OCI-LY3 (cell line): ENCODE measurements at regions not wholly inside any gene's neighbourhood (a gene's known extent, or its start where the extent isn't known, plus 50 kb on each side); places are given as distances from the start of the nearest gene placed in this dataset.

Experiments used
- H2AFZ ChIP-seq: fragments of 200-600, 300-600 bp; shearing (Covaris generic); 2 replicates; pipeline ENCODE4 v1.6.0; 2014; ENCODE audit warnings: antibody characterized with exemption, low read depth, low read length
- H3K27ac ChIP-seq: fragments of 200-600, 300-600 bp; sonication (generic); 2 replicates; pipeline ENCODE4 v1.5.1; 2014; ENCODE audit warnings: mild to moderate bottlenecking, low read length, moderate library complexity, mixed read lengths
- H3K27me3 ChIP-seq: fragments of 200-600, 300-600 bp; sonication (generic); 2 replicates; pipeline ENCODE4 v1.6.1; 2014; ENCODE audit warnings: low read depth, low read length, mixed read lengths
- H3K36me3 ChIP-seq: fragments of 200-600, 300-600 bp; sonication (generic); replicated peaks from 2 replicates; pipeline ENCODE3; 2014; ENCODE audit warnings: low read depth, low read length, mixed read lengths
- H3K4me1 ChIP-seq: fragments of 300-600, 200-600 bp; sonication (generic); 2 replicates; pipeline ENCODE4 v1.6.1; 2014; ENCODE audit warnings: low read length, mixed read lengths
- H3K4me2 ChIP-seq: fragments of 200-600, 300-600 bp; sonication (generic); 2 replicates; pipeline ENCODE4 v1.6.1; 2014; ENCODE audit warnings: low read length, mixed read lengths
- H3K4me3 ChIP-seq: fragments of 300-600, 200-600 bp; sonication (generic); 2 replicates; pipeline ENCODE4 v1.5.1; 2014; ENCODE audit warnings: antibody characterized with exemption, mild to moderate bottlenecking, low read length, moderate library complexity
- H3K79me2 ChIP-seq: fragments of 300-600, 200-600 bp; shearing (Covaris generic); 2 replicates; pipeline ENCODE4 v1.6.1; 2014; ENCODE audit warnings: mild to moderate bottlenecking, low read length, mixed read lengths
- H3K9ac ChIP-seq: fragments of 300-600, 200-600 bp; shearing (Covaris generic); 2 replicates; pipeline ENCODE4 v1.6.0; 2014; ENCODE audit warnings: mild to moderate bottlenecking, low read length, moderate library complexity
- H3K9me3 ChIP-seq: fragments of 200-600, 300-600 bp; shearing (Covaris generic); 2 replicates; pipeline ENCODE4 v1.6.1; 2014; ENCODE audit warnings: low read length, mixed read lengths; ENCODE audit not compliant: insufficient read depth
- H4K20me1 ChIP-seq: fragments of 200-600, 300-600 bp; sonication (generic); 2 replicates; pipeline ENCODE4 v1.6.1; 2016; ENCODE audit warnings: low read length, mixed read lengths; ENCODE audit not compliant: insufficient read depth
- EZH2phosphoT487 ChIP-seq: fragments of 200-600 bp; shearing (Covaris generic); IDR thresholded peaks from 2 replicates; pipeline ENCODE4 v1.6.1; 2018; ENCODE audit warnings: antibody characterized with exemption, mixed run types, low read depth
- TF ChIP-seq, protein P1 (sequence below): fragments of 200-600, 300-600 bp; sonication (generic); IDR thresholded peaks from 2 replicates; pipeline ENCODE4 v1.5.1; 2014; ENCODE audit warnings: antibody characterized with exemption, low read length, low read depth

DNA sequence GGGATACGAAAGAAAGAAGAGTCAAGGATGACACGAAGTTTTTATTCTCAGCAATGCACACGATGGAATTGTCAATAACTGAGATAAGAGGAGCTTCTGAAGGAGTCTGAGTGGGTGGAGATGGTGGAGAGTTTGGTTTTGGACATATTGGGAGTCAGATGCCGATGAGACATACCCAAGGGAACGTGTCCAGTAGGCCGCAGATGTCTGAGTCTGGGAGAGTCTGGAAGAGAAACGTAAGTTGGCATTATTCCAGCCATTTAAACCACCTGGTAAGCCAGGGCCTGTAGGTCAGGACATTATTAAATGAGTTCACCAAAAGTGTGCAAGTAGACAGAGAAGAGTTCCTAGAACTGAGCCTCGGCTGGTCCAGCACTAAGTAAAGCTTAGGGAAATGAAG is 478.3 kb upstream of the CDH5 start:
- H3K4me2 ChIP-seq: no peak overlapping the region
- no peaks in the 10 kb centered on the region for H3K36me3 ChIP-seq
- no peaks in the 10 kb centered on the region for H3K79me2 ChIP-seq
- H2AFZ ChIP-seq: no peak overlapping the region
- no peak overlapping the region for H3K27ac ChIP-seq
- no peak for TF ChIP-seq EZH2phosphoT487
- TF ChIP-seq, protein P1, sequence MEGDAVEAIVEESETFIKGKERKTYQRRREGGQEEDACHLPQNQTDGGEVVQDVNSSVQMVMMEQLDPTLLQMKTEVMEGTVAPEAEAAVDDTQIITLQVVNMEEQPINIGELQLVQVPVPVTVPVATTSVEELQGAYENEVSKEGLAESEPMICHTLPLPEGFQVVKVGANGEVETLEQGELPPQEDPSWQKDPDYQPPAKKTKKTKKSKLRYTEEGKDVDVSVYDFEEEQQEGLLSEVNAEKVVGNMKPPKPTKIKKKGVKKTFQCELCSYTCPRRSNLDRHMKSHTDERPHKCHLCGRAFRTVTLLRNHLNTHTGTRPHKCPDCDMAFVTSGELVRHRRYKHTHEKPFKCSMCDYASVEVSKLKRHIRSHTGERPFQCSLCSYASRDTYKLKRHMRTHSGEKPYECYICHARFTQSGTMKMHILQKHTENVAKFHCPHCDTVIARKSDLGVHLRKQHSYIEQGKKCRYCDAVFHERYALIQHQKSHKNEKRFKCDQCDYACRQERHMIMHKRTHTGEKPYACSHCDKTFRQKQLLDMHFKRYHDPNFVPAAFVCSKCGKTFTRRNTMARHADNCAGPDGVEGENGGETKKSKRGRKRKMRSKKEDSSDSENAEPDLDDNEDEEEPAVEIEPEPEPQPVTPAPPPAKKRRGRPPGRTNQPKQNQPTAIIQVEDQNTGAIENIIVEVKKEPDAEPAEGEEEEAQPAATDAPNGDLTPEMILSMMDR: no peak
- no peaks in the 10 kb centered on the region for H3K27me3 ChIP-seq
- no peaks in the 10 kb centered on the region for H3K9me3 ChIP-seq
- no peaks in the 10 kb centered on the region for H4K20me1 ChIP-seq
- H3K4me1 ChIP-seq: no peaks in the 10 kb centered on the region
- H3K9ac ChIP-seq: no peak overlapping the region
- H3K4me3 ChIP-seq: no peak overlapping the region

DNA sequence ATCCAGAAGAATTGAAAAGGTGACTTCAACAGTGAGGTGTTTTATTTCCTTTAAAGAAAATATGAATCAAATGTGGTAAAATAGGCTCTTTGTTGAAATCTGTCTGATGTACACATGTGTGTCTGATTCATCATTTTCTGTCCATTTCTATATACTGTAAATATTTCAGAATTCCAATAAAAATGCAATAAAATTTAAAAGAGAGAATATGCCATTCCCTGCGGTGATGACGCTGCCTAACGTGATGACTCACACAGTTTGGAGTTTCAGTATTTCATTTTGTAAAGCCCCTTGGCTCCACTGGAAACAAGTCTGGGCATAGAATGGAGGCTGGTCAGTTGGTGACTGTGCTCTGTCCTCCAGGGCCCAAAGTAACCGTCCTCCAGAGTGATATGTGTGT is 482.5 kb upstream of the CDH5 start:
- no peaks in the 10 kb centered on the region for H3K27me3 ChIP-seq
- H2AFZ ChIP-seq: no peak overlapping the region
- H3K9ac ChIP-seq: no peak overlapping the region
- H3K79me2 ChIP-seq: no peaks in the 10 kb centered on the region
- no peaks in the 10 kb centered on the region for H4K20me1 ChIP-seq
- no peak for TF ChIP-seq EZH2phosphoT487
- TF ChIP-seq, protein P1: no peak
- H3K4me2 ChIP-seq: no peak overlapping the region
- H3K36me3 ChIP-seq: no peaks in the 10 kb centered on the region
- H3K4me1 ChIP-seq: no peaks in the 10 kb centered on the region
- no peak overlapping the region for H3K27ac ChIP-seq
- no peak overlapping the region for H3K4me3 ChIP-seq
- no peaks in the 10 kb centered on the region for H3K9me3 ChIP-seq

DNA sequence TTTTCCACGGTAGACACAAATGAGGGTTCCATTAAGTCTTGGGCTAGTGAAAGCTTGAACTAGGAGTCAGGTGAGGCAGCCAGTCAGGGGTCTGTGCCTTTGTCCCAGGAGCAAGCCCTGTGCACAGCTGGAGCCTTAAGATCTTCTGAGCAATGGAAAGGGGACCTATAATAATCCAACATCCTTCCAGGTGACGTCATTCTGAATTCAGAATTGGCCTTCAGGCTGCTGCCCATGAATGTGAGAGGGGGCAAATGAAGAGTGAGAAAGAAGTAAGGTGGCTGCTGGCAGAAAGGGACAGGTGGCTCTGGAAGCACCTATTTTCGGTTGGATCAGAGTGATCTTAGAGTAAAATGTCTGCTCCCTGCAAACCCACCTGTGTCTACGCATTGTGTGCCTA is 488.1 kb upstream of the CDH5 start:
- H3K79me2 ChIP-seq: no peaks in the 10 kb centered on the region
- no peaks in the 10 kb centered on the region for H3K27me3 ChIP-seq
- H3K9ac ChIP-seq: no peak overlapping the region
- H3K36me3 ChIP-seq: no peaks in the 10 kb centered on the region
- H3K4me3 ChIP-seq: no peak overlapping the region
- TF ChIP-seq, protein P1: no peak
- no peak for TF ChIP-seq EZH2phosphoT487
- no peaks in the 10 kb centered on the region for H3K4me1 ChIP-seq
- H3K27ac ChIP-seq: no peak overlapping the region
- H3K9me3 ChIP-seq: no peaks in the 10 kb centered on the region
- no peak overlapping the region for H2AFZ ChIP-seq
- H4K20me1 ChIP-seq: no peaks in the 10 kb centered on the region
- H3K4me2 ChIP-seq: no peak overlapping the region

DNA sequence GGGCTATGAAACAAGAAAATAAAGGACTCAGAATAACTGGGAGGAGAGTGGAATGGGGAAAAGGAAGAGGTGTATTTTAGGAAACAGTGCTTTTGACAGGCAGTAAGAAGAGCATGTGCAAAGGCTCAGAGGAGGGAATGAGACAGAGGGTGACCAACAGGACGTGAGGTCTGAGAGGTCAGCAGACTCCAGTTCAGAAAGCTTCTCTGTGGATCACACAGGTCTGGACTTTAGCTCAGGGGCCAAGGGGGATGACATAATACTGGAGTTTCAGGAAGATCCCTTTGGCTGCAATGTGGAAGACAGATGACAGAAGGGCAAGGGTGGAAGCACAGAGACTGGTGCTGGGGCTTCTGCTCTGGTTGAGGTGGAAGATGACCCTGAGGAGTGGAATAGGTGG is 489.9 kb upstream of the CDH5 start:
- H3K4me2 ChIP-seq: no peak overlapping the region

More for the DNA sequence above, 489.9 kb upstream of the CDH5 start:
- Histone ChIP-seq H4K20me1 (no peaks in the 10 kb centered on the region), H3K9me3 (no peaks in the 10 kb centered on the region), H3K9ac (no peak overlapping the region), H3K36me3 (no peaks in the 10 kb centered on the region), H3K79me2 (no peaks in the 10 kb centered on the region), H3K4me1 (no peaks in the 10 kb centered on the region), H3K27ac (no peak overlapping the region), H3K4me3 (no peak overlapping the region), H3K27me3 (no peaks in the 10 kb centered on the region), H2AFZ (no peak overlapping the region)
- TF ChIP-seq, protein P1: no peak
- TF ChIP-seq EZH2phosphoT487: no peak
